GM12878 (cell line): ENCODE measurements at regions not wholly inside any gene's neighbourhood (a gene's known extent, or its start where the extent isn't known, plus 50 kb on each side); places are given as distances from the start of the nearest gene placed in this dataset.

Experiments
- BRCA1 ChIP-seq: IDR thresholded peaks from 2 replicates; pipeline ENCODE4 v1.6.1; 2011; ENCODE audit warnings: low read depth, low read length, improper control_type of control experiment
- CBFB ChIP-seq: IDR thresholded peaks from 2 replicates; pipeline ENCODE4 v1.6.1; 2016; ENCODE audit warnings: antibody characterized with exemption, low read depth
- CHD1 ChIP-seq: IDR thresholded peaks from 2 replicates; pipeline ENCODE4 v1.6.1; 2012; ENCODE audit warnings: low read depth, low read length, improper control_type of control experiment
- POLR2A ChIP-seq: IDR thresholded peaks from 2 replicates; pipeline ENCODE4 v1.6.1; 2011; ENCODE audit warnings: low read depth, mild to moderate bottlenecking, low read length
- SMC3 ChIP-seq: IDR thresholded peaks from 2 replicates; pipeline ENCODE4 v1.6.1; 2011; ENCODE audit warnings: low read length, improper control_type of control experiment, borderline replicate concordance
- TCF12 ChIP-seq: IDR thresholded peaks from 2 replicates; pipeline ENCODE4 v1.6.1; 2011; ENCODE audit warnings: low read depth, mild to moderate bottlenecking, low read length
- ZNF622 ChIP-seq: fragments of 450-650 bp; IDR thresholded peaks from 2 replicates; pipeline ENCODE4 v1.6.1; 2017; ENCODE audit warnings: mild to moderate bottlenecking, inconsistent platforms
- TF ChIP-seq, protein P1 (sequence below), 3 experiments: IDR thresholded peaks in 2 of 3; conservative IDR thresholded peaks in 1 of 3; 2 replicates each; pipeline ENCODE4 v1.5.1; 2011; ENCODE audit warnings: low read depth in 3 of 3, low read length in 3 of 3, mild to moderate bottlenecking in 3 of 3, control low read depth in 2 of 3, moderate library complexity in 2 of 3, inconsistent platforms in 1 of 3, mixed read lengths in 1 of 3; ENCODE audit not compliant: control insufficient read depth in 2 of 3, insufficient read depth in 1 of 3; ENCODE audit errors: extremely low read depth in 1 of 3
- TF ChIP-seq, protein P2 (sequence below): fragments of 450-650 bp; IDR thresholded peaks from 2 replicates; pipeline ENCODE4 v1.6.1; 2017; ENCODE audit warnings: antibody characterized with exemption, mild to moderate bottlenecking, moderate library complexity
- TF ChIP-seq, protein P3 (sequence below): IDR thresholded peaks from 2 replicates; pipeline ENCODE4 v1.6.1; 2011; ENCODE audit warnings: borderline replicate concordance, low read depth, mild to moderate bottlenecking, moderate library complexity, mixed read lengths, low read length; ENCODE audit not compliant: insufficient read depth; ENCODE audit errors: extremely low read length

DNA sequence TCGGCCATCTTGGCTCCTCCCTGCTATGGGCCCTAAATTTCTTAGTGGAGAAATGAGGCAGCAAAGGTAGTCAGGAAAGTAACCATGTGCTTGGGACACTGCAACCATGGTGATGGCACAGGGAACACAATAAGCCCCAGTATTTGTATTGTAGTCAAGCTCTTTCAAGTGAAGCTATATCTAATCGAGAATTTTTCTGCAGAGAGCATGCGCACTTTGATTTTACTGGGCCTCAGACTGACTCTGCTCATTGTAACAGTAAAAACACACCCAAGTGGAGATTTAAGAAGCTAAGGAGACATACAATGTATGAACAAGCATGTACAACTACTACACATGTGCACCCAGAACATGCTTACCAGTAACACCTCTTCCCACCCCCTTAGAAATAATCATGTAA lies 67.3 kb upstream of the TMEM229A start:
- TF ChIP-seq, protein P1, sequence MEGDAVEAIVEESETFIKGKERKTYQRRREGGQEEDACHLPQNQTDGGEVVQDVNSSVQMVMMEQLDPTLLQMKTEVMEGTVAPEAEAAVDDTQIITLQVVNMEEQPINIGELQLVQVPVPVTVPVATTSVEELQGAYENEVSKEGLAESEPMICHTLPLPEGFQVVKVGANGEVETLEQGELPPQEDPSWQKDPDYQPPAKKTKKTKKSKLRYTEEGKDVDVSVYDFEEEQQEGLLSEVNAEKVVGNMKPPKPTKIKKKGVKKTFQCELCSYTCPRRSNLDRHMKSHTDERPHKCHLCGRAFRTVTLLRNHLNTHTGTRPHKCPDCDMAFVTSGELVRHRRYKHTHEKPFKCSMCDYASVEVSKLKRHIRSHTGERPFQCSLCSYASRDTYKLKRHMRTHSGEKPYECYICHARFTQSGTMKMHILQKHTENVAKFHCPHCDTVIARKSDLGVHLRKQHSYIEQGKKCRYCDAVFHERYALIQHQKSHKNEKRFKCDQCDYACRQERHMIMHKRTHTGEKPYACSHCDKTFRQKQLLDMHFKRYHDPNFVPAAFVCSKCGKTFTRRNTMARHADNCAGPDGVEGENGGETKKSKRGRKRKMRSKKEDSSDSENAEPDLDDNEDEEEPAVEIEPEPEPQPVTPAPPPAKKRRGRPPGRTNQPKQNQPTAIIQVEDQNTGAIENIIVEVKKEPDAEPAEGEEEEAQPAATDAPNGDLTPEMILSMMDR (IDR thresholded peaks at IDR 0.05 in 2 of 3, conservative IDR thresholded peaks at IDR 0.05 in 1 of 3; ENCODE audit: control insufficient read depth in 2 of 3, extremely low read depth in 1 of 3, insufficient read depth in 1 of 3, low read depth in 3 of 3, low read length in 3 of 3) = no peak
- no peak for TF ChIP-seq TCF12
- no peak for TF ChIP-seq BRCA1
- TF ChIP-seq SMC3 = no peak
- no peak for TF ChIP-seq CBFB
- TF ChIP-seq POLR2A = no peak
- TF ChIP-seq, protein P2, sequence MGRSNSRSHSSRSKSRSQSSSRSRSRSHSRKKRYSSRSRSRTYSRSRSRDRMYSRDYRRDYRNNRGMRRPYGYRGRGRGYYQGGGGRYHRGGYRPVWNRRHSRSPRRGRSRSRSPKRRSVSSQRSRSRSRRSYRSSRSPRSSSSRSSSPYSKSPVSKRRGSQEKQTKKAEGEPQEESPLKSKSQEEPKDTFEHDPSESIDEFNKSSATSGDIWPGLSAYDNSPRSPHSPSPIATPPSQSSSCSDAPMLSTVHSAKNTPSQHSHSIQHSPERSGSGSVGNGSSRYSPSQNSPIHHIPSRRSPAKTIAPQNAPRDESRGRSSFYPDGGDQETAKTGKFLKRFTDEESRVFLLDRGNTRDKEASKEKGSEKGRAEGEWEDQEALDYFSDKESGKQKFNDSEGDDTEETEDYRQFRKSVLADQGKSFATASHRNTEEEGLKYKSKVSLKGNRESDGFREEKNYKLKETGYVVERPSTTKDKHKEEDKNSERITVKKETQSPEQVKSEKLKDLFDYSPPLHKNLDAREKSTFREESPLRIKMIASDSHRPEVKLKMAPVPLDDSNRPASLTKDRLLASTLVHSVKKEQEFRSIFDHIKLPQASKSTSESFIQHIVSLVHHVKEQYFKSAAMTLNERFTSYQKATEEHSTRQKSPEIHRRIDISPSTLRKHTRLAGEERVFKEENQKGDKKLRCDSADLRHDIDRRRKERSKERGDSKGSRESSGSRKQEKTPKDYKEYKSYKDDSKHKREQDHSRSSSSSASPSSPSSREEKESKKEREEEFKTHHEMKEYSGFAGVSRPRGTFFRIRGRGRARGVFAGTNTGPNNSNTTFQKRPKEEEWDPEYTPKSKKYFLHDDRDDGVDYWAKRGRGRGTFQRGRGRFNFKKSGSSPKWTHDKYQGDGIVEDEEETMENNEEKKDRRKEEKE = no peak
- no peak for TF ChIP-seq CHD1
- TF ChIP-seq ZNF622 = no peak
- TF ChIP-seq, protein P3, sequence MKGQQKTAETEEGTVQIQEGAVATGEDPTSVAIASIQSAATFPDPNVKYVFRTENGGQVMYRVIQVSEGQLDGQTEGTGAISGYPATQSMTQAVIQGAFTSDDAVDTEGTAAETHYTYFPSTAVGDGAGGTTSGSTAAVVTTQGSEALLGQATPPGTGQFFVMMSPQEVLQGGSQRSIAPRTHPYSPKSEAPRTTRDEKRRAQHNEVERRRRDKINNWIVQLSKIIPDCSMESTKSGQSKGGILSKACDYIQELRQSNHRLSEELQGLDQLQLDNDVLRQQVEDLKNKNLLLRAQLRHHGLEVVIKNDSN = no peak
